CD8-positive, alpha-beta memory T cell (primary cell): ENCODE measurements at regions not wholly inside any gene's neighbourhood (a gene's known extent, or its start where the extent isn't known, plus 50 kb on each side); places are given as distances from the start of the nearest gene placed in this dataset.

Source experiments
- CTCF ChIA-PET: fragments of 350-600 bp; sonication (Branson Sonifier 250); formaldehyde crosslinking; loops from one replicate; lab custom pipeline; 2021; ENCODE audit warnings: antibody characterized with exemption; lab: Charles Lee
- POLR2A ChIA-PET: fragments of 350-600 bp; sonication (Branson Sonifier 250); formaldehyde crosslinking; loops from one replicate; lab custom pipeline; 2021; ENCODE audit warnings: antibody characterized with exemption; lab: Charles Lee
- DNase-seq, 5 donors: peaks; one replicate each; pipeline versions ENCODE4 v3.0.0 to v3.0.0-alpha.2; 2020 to 2022; ENCODE audit warnings: mixed read lengths in 1 of 5
- H3K27ac ChIP-seq: one replicate; pipeline ENCODE4 v1.7.0; 2013; ENCODE audit warnings: low read depth, mild to moderate bottlenecking, low read length, moderate library complexity
- H3K27me3 ChIP-seq: 2 replicates; pipeline ENCODE4 v1.7.0; 2013; ENCODE audit warnings: low read length, mild to moderate bottlenecking; ENCODE audit not compliant: insufficient read depth, poor library complexity, severe bottlenecking
- H3K36me3 ChIP-seq: 2 replicates; pipeline ENCODE4 v1.7.0; 2013; ENCODE audit warnings: mild to moderate bottlenecking, low read length, moderate library complexity; ENCODE audit not compliant: insufficient read depth
- H3K4me1 ChIP-seq: 2 replicates; pipeline ENCODE4 v1.7.0; 2013; ENCODE audit warnings: mild to moderate bottlenecking, low read length, moderate library complexity; ENCODE audit not compliant: insufficient read depth
- H3K4me3 ChIP-seq: 2 replicates; pipeline ENCODE4 v1.7.0; 2013; ENCODE audit warnings: mild to moderate bottlenecking, low read length
- H3K9me3 ChIP-seq: 2 replicates; pipeline ENCODE4 v1.7.0; 2013; ENCODE audit warnings: mild to moderate bottlenecking, low read length
- H3K27ac Mint-ChIP-seq, 8 donors: one replicate each; pipeline ENCODE4 v1.8.0; 2020 to 2021; ENCODE audit warnings: mixed read lengths in 8 of 8, mild to moderate bottlenecking in 6 of 8, inconsistent platforms in 3 of 8, moderate library complexity in 3 of 8
- H3K27me3 Mint-ChIP-seq, 2 donors: one replicate each; pipeline ENCODE4 v1.8.0; 2020 to 2021; ENCODE audit warnings: mixed read lengths in 2 of 2, mild to moderate bottlenecking in 1 of 2, moderate library complexity in 1 of 2
- H3K36me3 Mint-ChIP-seq, 3 donors: one replicate each; pipeline ENCODE4 v1.8.0; 2020 to 2021; ENCODE audit warnings: mixed read lengths in 3 of 3, inconsistent platforms in 1 of 3, mild to moderate bottlenecking in 1 of 3
- H3K4me1 Mint-ChIP-seq, 3 donors: one replicate each; pipeline ENCODE4 v1.8.0; 2020 to 2021; ENCODE audit warnings: mixed read lengths in 3 of 3, inconsistent platforms in 1 of 3, mild to moderate bottlenecking in 1 of 3
- H3K4me3 Mint-ChIP-seq, 7 donors: one replicate each; pipeline ENCODE4 v1.8.0; 2020 to 2021; ENCODE audit warnings: mixed read lengths in 7 of 7, mild to moderate bottlenecking in 6 of 7, moderate library complexity in 4 of 7, inconsistent platforms in 2 of 7
- H3K9me3 Mint-ChIP-seq, 5 donors: one replicate each; pipeline ENCODE4 v1.8.0; 2020 to 2022; ENCODE audit warnings: mixed read lengths in 5 of 5, mild to moderate bottlenecking in 3 of 5, moderate library complexity in 2 of 5, inconsistent platforms in 1 of 5

DNA sequence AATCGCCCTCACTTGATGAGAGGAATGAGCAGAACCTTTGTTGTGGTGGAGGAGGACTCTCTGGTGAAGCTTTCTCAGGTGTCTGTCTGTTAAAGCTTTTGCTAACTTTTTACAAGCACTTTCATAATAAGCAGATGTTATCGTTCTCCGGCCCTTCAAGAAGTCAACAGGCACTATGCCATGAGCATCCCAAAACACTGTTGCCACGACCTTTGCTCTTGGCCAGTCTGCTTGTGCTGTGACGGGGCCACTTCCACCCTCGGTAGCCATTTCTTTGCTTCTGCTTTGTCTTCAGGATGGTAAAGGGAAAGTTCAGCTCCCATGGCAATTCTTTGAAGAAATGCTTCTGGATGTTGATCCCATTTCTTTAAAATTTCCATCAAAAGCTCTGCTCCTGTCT, 93.5 kb upstream of the ANKRD10 start:
- Mint-ChIP-seq H3K27me3 (peaks cover 12 to 36% of the 10 kb centered on the region in 2 donors), H3K4me3 (no peak overlapping the region), H3K9me3 (no peaks in the 10 kb centered on the region), H3K27ac (no peak overlapping the region), H3K36me3 (no peaks in the 10 kb centered on the region), H3K4me1 (no peaks in the 10 kb centered on the region)
- POLR2A ChIA-PET = no interaction called here
- Histone ChIP-seq H3K4me3 (no peak overlapping the region), H3K27ac (no peak overlapping the region), H3K27me3 (no peaks in the 10 kb centered on the region), H3K9me3 (no peaks in the 10 kb centered on the region), H3K36me3 (no peaks in the 10 kb centered on the region), H3K4me1 (no peaks in the 10 kb centered on the region)
- no peak for DNase-seq
- CTCF ChIA-PET = no interaction called here

DNA sequence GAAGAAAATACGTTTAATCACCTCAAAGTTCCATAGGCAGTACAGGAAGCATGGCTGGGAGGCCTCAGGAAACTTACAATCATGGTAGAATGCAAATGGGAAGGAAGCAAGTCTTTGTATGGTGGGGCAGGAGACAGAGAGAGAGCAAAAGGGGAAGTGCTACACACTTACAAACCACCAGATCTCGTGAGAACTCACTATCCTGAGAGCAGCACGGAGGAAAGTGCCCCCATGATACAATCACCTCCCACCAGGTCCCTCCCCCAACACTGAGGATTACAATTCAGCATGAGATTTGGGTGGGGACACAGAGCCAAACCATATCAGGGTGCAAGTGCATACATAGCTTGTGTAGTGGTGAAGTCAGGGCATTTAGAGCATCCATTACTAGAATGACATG, 92.3 kb upstream of the ANKRD10 start:
- Histone ChIP-seq H3K9me3 (no peaks in the 10 kb centered on the region), H3K4me1 (no peaks in the 10 kb centered on the region), H3K36me3 (no peaks in the 10 kb centered on the region), H3K27ac (no peak overlapping the region), H3K27me3 (no peaks in the 10 kb centered on the region), H3K4me3 (no peak overlapping the region)
- Mint-ChIP-seq H3K27me3 (peaks cover 9 to 36% of the 10 kb centered on the region in 2 donors), H3K27ac (no peak overlapping the region), H3K36me3 (no peaks in the 10 kb centered on the region), H3K4me1 (no peaks in the 10 kb centered on the region), H3K4me3 (no peak overlapping the region), H3K9me3 (no peaks in the 10 kb centered on the region)
- ChIA-PET CTCF (no interaction called here), POLR2A (no interaction called here)
- DNase-seq = no peak

- H3K9me3 ChIP-seq = no peaks in the 10 kb centered on the region
- H3K4me1 ChIP-seq = no peaks in the 10 kb centered on the region
- H3K36me3 ChIP-seq = no peaks in the 10 kb centered on the region
- H3K4me3 ChIP-seq = no peak overlapping the region
- no peaks in the 10 kb centered on the region for H3K27me3 ChIP-seq
- no peak overlapping the region for H3K27ac ChIP-seq
- ChIA-PET POLR2A (no interaction called here), CTCF (no interaction called here)
- H3K9me3 Mint-ChIP-seq = no peaks in the 10 kb centered on the region
- no peak overlapping the region for H3K27ac Mint-ChIP-seq
- no peaks in the 10 kb centered on the region for H3K36me3 Mint-ChIP-seq
- peaks cover 7 to 36% of the 10 kb centered on the region in 2 donors for H3K27me3 Mint-ChIP-seq
- no peaks in the 10 kb centered on the region for H3K4me1 Mint-ChIP-seq
- no peak overlapping the region for H3K4me3 Mint-ChIP-seq
- no peak for DNase-seq
Observed at GRCh38 chr13:111006506-111007031, 91.7 kb upstream of the ANKRD10 start.

- Mint-ChIP-seq H3K27ac (no peak overlapping the region), H3K4me3 (no peak overlapping the region), H3K27me3 (peaks cover 6 to 32% of the 10 kb centered on the region in 2 donors), H3K4me1 (no peaks in the 10 kb centered on the region), H3K9me3 (no peaks in the 10 kb centered on the region), H3K36me3 (no peaks in the 10 kb centered on the region)
- Histone ChIP-seq H3K9me3 (no peaks in the 10 kb centered on the region), H3K4me1 (no peaks in the 10 kb centered on the region), H3K27me3 (no peaks in the 10 kb centered on the region), H3K36me3 (no peaks in the 10 kb centered on the region), H3K4me3 (no peak overlapping the region), H3K27ac (no peak overlapping the region)
- DNase-seq = no peak
- ChIA-PET CTCF (no interaction called here), POLR2A (no interaction called here)
Observed at GRCh38 chr13:111005808-111006505, 91.1 kb upstream of the ANKRD10 start.

- no peak for DNase-seq
- Histone ChIP-seq H3K27ac (no peak overlapping the region), H3K9me3 (no peaks in the 10 kb centered on the region), H3K36me3 (no peaks in the 10 kb centered on the region), H3K4me3 (no peak overlapping the region), H3K27me3 (no peaks in the 10 kb centered on the region), H3K4me1 (no peaks in the 10 kb centered on the region)
- Mint-ChIP-seq H3K27ac (no peak overlapping the region), H3K4me3 (no peak overlapping the region), H3K36me3 (no peaks in the 10 kb centered on the region), H3K9me3 (no peaks in the 10 kb centered on the region), H3K27me3 (peaks cover 6 to 29% of the 10 kb centered on the region in 2 donors), H3K4me1 (no peaks in the 10 kb centered on the region)
- POLR2A ChIA-PET = no interaction called here
- CTCF ChIA-PET = no interaction called here
Observed at GRCh38 chr13:111005364-111005763, 90.5 kb upstream of the ANKRD10 start.

- DNase-seq = no peak
- Mint-ChIP-seq H3K27ac (no peak overlapping the region), H3K9me3 (no peaks in the 10 kb centered on the region), H3K4me1 (no peaks in the 10 kb centered on the region), H3K27me3 (peaks cover 6 to 25% of the 10 kb centered on the region in 2 donors), H3K4me3 (no peak overlapping the region), H3K36me3 (no peaks in the 10 kb centered on the region)
- H3K4me3 ChIP-seq = no peak overlapping the region
- no peaks in the 10 kb centered on the region for H3K36me3 ChIP-seq
- no peak overlapping the region for H3K27ac ChIP-seq
- no peaks in the 10 kb centered on the region for H3K4me1 ChIP-seq
- ChIA-PET CTCF (no interaction called here), POLR2A (no interaction called here)
- H3K9me3 ChIP-seq = no peaks in the 10 kb centered on the region
- H3K27me3 ChIP-seq = no peaks in the 10 kb centered on the region
Observed at GRCh38 chr13:111004444-111004843, 89.6 kb upstream of the ANKRD10 start.

DNA sequence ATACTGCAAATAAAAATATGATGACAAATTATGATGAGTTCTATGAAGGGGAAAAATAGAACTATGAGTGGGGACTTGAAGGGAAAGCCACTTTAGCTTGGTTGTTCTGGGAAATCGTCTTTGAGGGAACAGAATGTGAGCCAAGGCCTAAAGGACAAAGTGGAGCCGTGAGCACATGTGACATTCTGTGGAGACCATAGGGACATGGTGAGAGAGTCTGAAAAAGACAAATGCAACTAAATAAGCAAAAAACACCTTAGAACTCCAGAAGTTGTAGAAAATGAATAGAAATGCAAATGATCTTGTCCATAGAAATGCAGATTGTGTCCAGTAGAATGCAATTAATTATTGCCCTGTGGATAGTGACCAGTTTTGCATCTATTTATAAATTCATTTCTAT, 86.8 kb upstream of the ANKRD10 start:
- no peaks in the 10 kb centered on the region for H3K9me3 ChIP-seq
- no peaks in the 10 kb centered on the region for H3K27me3 ChIP-seq
- no peaks in the 10 kb centered on the region for H3K4me1 Mint-ChIP-seq
- CTCF ChIA-PET = no interaction called here
- POLR2A ChIA-PET = no interaction called here
- H3K4me1 ChIP-seq = no peaks in the 10 kb centered on the region
- H3K4me3 ChIP-seq = no peak overlapping the region
- no peak for DNase-seq
- H3K27ac ChIP-seq = no peak overlapping the region
- H3K27ac Mint-ChIP-seq = no peak overlapping the region
- no peak overlapping the region for H3K4me3 Mint-ChIP-seq
- H3K36me3 Mint-ChIP-seq = no peaks in the 10 kb centered on the region
- peaks cover 0 to 4% (median 0%) of the 10 kb centered on the region in 5 donors for H3K9me3 Mint-ChIP-seq
- H3K36me3 ChIP-seq = no peaks in the 10 kb centered on the region
- H3K27me3 Mint-ChIP-seq = peaks cover 5 to 9% of the 10 kb centered on the region in 2 donors

GRCh38 chr13:110993788-110994187, 78.9 kb upstream of the ANKRD10 start:
- H3K9me3 ChIP-seq = no peaks in the 10 kb centered on the region
- Mint-ChIP-seq H3K4me3 (no peak overlapping the region), H3K27ac (no peak overlapping the region), H3K27me3 (peaks cover 12 to 31% of the 10 kb centered on the region in 2 donors), H3K9me3 (peaks cover 0 to under 1% (median 0%) of the 10 kb centered on the region in 5 donors), H3K36me3 (no peaks in the 10 kb centered on the region), H3K4me1 (no peaks in the 10 kb centered on the region)
- DNase-seq = no peak
- no peak overlapping the region for H3K4me3 ChIP-seq
- CTCF ChIA-PET = no interaction called here
- no peaks in the 10 kb centered on the region for H3K27me3 ChIP-seq
- no peak overlapping the region for H3K27ac ChIP-seq
- no peaks in the 10 kb centered on the region for H3K4me1 ChIP-seq
- POLR2A ChIA-PET = no interaction called here
- H3K36me3 ChIP-seq = no peaks in the 10 kb centered on the region
